ENCODE measurements at regions not wholly inside any gene's neighbourhood (a gene's known extent, or its start where the extent isn't known, plus 50 kb on each side); places are given as distances from the start of the nearest gene placed in this dataset.
"Not testable (repeated sequence)": the region's sequence is repeated elsewhere in the genome, so short reads cannot be mapped to it uniquely, and the experiment has no call there.

GRCh38 chr5:15183520-15183919, 311.9 kb upstream of the ANKH start:
- no peak for DNase-seq

- no peak for DNase-seq
Observed at GRCh38 chr5:15170173-15170572, 298.6 kb upstream of the ANKH start.

DNA sequence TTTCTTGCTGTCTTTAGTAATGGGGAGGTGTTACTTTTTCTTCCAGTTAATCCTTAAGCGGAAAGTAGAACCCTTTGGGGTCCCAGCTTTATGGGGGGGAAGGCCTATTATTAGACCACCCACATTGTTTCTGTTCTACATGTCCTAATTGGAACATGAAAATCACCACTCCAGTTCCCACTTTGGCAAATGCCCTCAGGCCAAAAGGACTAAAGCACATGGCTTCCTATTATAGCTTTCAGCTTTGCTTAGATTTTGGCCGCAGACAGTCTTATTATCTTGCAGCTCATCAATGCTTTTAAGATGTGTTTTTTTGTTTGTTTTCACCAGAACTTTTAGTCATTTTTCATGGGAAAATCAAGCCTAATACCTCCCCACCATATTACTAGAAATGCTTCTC, 296.8 kb upstream of the ANKH start:
- DNase-seq: no peak

- no peak for DNase-seq
Observed at GRCh38 chr5:15160091-15160490, 288.5 kb upstream of the ANKH start.

- no peak for DNase-seq
Observed at GRCh38 chr5:15159606-15160005, 288.0 kb upstream of the ANKH start.

- no peak for DNase-seq
Observed at GRCh38 chr5:15142458-15142857, 270.9 kb upstream of the ANKH start.

GRCh38 chr5:15137414-15137813, 265.8 kb upstream of the ANKH start:
- no peak for DNase-seq

GRCh38 chr5:15135661-15136060, 264.1 kb upstream of the ANKH start:
- no peak for DNase-seq

- DNase-seq: no peak
Observed at GRCh38 chr5:15133456-15133965, 261.9 kb upstream of the ANKH start.

- no peak for DNase-seq
Observed at GRCh38 chr5:15132816-15133405, 261.3 kb upstream of the ANKH start.

GRCh38 chr5:15131909-15132308, 260.3 kb upstream of the ANKH start:
- no peak for DNase-seq

DNA sequence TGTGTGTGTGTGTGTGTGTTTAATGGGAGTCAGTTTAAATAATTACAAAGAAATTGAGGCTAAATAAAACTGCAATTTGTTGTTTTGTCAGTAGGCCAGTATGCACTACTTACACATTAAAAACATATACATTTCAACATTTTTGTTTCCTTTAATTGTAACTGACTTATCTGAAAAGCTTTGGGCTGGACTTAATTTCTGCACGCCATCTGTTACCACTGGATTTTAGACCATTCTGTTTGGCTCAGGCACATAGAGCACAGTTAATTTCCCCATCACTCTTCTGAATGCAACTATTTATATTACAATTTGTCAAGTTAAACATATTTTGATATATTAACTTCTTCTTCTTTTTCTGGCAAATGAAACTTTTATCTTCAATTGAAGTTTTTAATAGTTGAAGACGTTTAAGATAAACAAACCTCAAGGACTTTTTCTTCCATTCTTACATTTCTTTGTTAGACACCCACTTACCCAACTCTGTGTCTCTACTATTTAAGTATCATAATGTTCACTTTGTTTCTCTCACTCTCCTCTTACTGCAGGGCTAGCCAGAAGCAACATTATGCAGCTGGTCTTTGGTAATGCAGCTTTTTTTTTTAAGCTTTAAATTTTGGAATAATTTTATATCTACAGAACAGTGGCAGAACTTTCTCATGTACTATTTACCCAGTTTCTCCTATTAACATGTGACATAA, 253.4 kb upstream of the ANKH start:
- DNase-seq: no peak

DNA sequence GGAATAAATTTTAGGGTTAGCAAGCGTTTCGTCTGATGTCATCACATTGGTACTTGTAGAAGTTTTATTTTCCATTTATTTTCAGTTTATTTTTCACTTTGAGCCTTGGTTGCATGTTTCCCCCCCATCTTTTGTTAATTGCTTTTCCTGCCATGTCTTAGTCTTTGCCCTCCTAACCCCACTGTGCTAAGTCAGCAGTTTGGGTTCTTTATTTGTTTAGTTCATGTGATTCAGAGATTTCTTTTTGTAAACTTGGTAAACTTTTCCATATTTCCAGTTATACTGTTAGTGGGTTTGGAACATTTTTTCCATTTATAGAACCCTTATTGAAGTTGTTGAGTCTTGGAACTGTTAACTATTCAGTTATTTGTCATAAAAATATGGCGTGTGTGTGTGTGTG, 252.9 kb upstream of the ANKH start:
- DNase-seq: no peak

DNA sequence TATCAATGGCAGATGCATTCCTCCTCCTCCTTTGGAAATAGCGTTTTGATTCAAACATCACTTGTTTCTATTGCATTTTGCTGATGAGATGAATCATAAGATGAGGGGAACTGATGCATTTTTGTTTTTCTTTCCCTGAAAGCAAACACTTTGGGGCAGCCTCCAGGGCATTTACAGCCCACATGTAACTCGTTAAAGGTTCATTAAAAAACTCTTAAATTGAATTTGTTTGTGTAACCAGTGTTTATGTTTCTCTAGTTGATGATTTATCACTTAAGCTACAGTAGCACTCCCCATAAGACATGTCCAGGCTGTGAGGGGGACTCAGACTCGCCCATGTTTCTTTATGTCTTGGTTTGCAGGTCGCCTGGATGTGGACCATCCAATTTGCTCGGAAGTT, 246.1 kb upstream of the ANKH start:
- DNase-seq: no peak

GRCh38 chr5:15116996-15117395, 245.4 kb upstream of the ANKH start:
- no peak for DNase-seq

DNA sequence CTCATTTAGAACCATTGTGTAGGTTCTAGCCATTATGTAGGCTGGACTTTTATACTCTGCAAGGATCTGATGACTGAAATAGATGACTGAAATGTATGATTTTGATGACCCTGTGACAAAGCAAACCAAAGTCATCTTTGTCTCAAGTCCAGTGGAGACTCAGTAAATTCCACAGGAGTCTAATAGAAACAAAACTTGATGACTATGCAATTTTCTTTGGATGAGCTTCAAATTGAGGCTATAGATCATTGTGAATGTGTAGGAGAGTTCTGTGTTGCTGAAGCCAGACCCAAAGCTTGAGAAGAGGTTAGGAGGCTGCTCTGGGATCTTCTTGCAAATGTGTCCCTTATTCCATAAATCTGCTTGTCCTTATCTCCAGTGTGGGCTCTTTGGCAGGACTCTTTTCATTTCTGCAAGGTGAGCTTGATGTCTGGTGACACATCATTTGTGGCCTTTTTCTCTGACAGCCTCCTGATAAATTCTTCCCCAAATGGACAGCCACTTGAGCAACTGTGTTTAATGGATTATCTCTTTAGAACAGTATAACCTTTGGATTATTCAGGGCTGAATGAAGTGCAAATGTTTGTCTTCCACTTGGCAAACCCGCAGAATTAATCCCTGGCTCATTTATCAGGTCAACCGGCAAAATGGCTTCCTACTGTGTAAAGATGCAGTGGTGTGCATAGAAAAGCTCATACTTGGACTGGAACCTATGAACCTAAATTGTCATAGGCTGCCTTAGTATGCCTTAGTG, 235.1 kb upstream of the ANKH start:
- no peak for DNase-seq

- DNase-seq: no peak
Observed at GRCh38 chr5:15105799-15106393, 234.3 kb upstream of the ANKH start.

GRCh38 chr5:15103864-15104263, 232.3 kb upstream of the ANKH start:
- DNase-seq: no peak

DNA sequence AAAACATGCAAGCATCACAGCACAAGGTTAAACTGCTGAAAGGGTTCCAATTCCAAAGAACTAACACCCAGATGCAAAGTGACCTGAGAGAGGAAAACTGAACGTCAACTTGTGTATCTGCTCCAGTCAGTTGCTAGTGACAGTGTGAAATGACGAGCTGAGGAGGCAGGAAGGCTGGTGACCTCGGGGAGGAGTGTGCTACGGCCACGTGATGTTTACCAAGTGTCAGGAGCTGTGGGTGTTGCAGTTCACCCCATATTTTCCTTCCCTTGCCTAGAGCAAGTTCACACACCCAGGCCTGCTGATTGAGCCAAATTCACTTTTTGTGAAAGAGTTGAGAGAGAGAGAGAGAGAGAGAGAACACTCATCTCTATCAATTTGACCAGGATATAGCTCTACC, 231.6 kb upstream of the ANKH start:
- DNase-seq: peak; percentile 9

DNA sequence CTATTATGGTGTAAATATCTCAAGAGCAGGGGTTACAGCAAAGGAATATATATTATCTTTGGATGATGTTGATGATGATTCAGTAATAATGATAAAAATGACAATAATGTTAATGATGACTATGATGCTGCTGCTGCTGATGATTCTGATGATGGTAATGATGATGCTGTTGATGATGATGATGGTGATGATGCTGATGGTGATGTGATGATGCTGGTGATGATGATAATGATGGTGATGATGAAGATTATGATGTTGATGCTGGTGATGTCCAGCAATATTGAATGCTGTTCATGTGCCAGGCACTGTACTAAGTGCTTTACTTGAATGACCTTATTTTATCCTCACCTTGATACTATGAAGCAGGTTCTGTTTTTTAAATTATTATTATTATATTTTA, 226.0 kb upstream of the ANKH start:
- DNase-seq: no peak

GRCh38 chr5:15096686-15097085, 225.1 kb upstream of the ANKH start:
- DNase-seq: not testable (repeated sequence)

GRCh38 chr5:15092801-15093200, 221.2 kb upstream of the ANKH start:
- no peak for DNase-seq

DNA sequence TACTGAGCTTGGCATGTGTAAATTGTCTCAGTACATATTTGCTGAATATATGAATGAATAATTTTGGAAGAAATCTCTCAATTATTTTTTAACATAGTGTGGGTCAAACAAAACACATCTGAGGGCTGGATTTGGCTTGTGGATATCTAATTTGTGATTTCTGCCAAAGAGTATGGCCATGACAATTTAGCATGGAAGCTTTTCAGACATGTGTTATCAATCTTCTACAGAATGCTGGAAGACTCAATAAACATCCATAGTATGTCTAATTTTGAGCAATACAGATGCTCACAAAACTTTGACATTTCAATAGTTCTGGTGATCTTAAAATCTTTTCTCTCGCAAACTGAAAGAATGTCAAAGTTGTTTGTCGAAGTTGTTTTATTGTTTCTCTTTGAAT, 214.1 kb upstream of the ANKH start:
- DNase-seq: no peak

- DNase-seq: no peak
Observed at GRCh38 chr5:15082096-15082495, 210.5 kb upstream of the ANKH start.

All from central memory CD4-positive, alpha-beta T cell (primary cell).